ENCODE measurements at regions not wholly inside any gene's neighbourhood (a gene's known extent, or its start where the extent isn't known, plus 50 kb on each side); places are given as distances from the start of the nearest gene placed in this dataset.

DNA sequence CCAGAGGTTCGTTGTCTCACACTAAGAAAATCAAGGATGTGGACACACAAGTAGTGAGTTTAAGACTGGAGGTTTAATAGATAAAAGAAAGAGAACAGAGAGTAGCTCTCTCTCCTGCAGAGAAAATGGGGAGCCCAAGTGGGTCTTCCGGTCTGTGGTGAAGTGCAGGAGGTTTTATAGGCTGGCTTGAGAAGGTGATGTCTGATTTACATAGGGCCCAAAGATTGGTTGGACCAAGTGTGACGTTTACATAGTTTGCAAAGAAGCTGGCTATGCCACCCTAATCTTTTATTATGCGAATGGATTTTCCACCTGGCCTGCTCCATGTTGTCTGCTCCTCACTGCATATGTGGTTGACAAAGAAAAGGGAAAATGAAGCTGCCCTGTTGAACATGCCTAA lies 430.4 kb upstream of the TRIB2 start:
- no peak for ATAC-seq
- Histone ChIP-seq H3K27ac (no peak overlapping the region), H3K9me3 (no peaks in the 10 kb centered on the region), H3K4me2 (no peak overlapping the region), H3K4me3 (no peak overlapping the region), H3K4me1 (no peaks in the 10 kb centered on the region)
- ChIA-PET CTCF (interaction anchor here (1.4 kb wide), 1 partner anchor 32 kb away, joined by 3 read pairs; no protein-coding TSS in a partner anchor), POLR2A (no interaction called here)
- TF ChIP-seq NR3C1 (IDR thresholded peaks at IDR 0.05) (no peak), CBX8 (IDR thresholded peaks at IDR 0.05) (no peak)
- DNase-seq (ENCODE audit: low read depth in 1 of 2, low spot score in 1 of 2), result no peak
- FAIRE-seq, result no peak
- WGBS (ENCODE audit: missing lambda C conversion rate), result 10% methylated on average over 4 of the region's 4 CpGs

DNA sequence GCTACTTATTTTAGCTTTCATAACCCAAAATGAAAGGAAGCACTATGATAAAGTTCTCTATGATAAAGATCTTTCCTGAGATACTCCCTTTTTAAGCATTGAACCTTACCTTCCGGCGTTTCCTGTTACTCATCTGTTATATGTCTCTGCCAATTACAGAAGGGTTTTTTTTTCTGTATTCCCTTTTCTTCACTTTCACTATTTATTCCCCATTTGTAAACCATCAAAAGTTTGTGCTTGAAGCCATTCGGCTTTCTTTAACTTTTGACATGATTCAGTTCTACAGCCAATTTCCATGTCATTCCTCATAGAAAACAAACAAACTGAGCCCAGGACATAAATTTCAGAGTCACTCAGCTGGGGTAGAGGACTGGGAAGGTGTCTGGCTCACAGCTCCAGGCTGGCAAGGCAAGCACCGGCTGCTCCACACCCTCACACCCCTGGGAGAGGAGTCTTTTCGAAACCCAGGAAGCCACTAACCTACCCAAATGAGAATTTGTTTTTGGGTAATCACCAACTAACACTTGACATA lies 429.4 kb upstream of the TRIB2 start:
- Histone ChIP-seq H3K9me3 (no peaks in the 10 kb centered on the region), H3K4me1 (no peaks in the 10 kb centered on the region), H3K4me3 (no peak overlapping the region), H3K27ac (no peak overlapping the region), H3K4me2 (no peak overlapping the region)
- TF ChIP-seq POLR2A (IDR thresholded peaks at IDR 0.05; ENCODE audit: low read length) (no peak), CTCF (IDR thresholded peaks at IDR 0.05) (no peak), EHMT2 (IDR thresholded peaks at IDR 0.05; ENCODE audit: low read depth) (no peak), CBX8 (IDR thresholded peaks at IDR 0.05) (no peak), FOSB (CRISPR knock-in tag; IDR thresholded peaks at IDR 0.05) (no peak), HOXB5 (CRISPR knock-in tag; IDR thresholded peaks at IDR 0.05) (no peak), MAFK (IDR thresholded peaks at IDR 0.05; ENCODE audit: partially characterized antibody) (no peak)
- DNase-seq (ENCODE audit: low read depth in 1 of 2, low spot score in 1 of 2) (no peak), FAIRE-seq (no peak), ATAC-seq (no peak)
- 15% methylated on average over 5 of the region's 5 CpGs for WGBS (ENCODE audit: missing lambda C conversion rate)
- ChIA-PET POLR2A (no interaction called here), CTCF (interaction anchor here (1.4 kb wide), 1 partner anchor 32 kb away, joined by 3 read pairs; no protein-coding TSS in a partner anchor)

DNA sequence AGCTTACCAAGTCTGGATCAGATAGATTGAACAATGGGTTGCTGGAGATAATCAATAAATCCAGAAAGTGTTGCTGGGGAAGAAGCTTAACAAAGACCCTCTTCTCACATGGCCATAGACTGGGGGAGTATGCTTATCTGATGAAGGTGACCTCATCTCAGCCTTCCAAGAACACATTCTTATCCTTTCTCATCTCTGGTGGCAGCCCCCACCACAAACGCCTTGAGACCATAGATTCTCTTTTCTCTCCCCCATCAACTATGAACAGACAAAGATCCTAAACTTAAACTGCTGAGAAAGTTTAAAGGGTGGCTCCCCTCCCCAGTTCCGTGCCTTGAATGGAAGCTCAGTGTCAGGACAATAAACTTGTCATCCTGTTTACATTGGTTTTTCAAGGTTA lies 428.7 kb upstream of the TRIB2 start:
- Histone ChIP-seq H3K27ac (no peak overlapping the region), H3K4me2 (no peak overlapping the region), H3K4me1 (no peaks in the 10 kb centered on the region), H3K4me3 (no peak overlapping the region), H3K9me3 (no peaks in the 10 kb centered on the region)
- 2% methylated on average over 2 of the region's 2 CpGs for WGBS (ENCODE audit: missing lambda C conversion rate)
- ChIA-PET CTCF (interaction anchor here (1.0 to 1.4 kb wide), 2 partner anchors 31 to 362 kb away, joined by 3 read pairs; no protein-coding TSS in a partner anchor), POLR2A (no interaction called here)
- DNase-seq (ENCODE audit: low read depth in 1 of 2, low spot score in 1 of 2) (no peak), FAIRE-seq (no peak), ATAC-seq (no peak)
- TF ChIP-seq PBX3 (IDR thresholded peaks at IDR 0.05) (no peak), HOXB5 (CRISPR knock-in tag; IDR thresholded peaks at IDR 0.05) (no peak), NFE2L2 (conservative IDR thresholded peaks at IDR 0.05; ENCODE audit: low read length) (no peak), SREBF2 (IDR thresholded peaks at IDR 0.05) (no peak), FOSL2 (IDR thresholded peaks at IDR 0.05) (no peak), FOSL2 (CRISPR knock-in tag; IDR thresholded peaks at IDR 0.05) (no peak), KDM1A (IDR thresholded peaks at IDR 0.05; ENCODE audit: low read depth) (no peak), CBX8 (IDR thresholded peaks at IDR 0.05) (no peak), TP53 (CRISPR knock-in tag; IDR thresholded peaks at IDR 0.05) (no peak), MAFK (IDR thresholded peaks at IDR 0.05; ENCODE audit: partially characterized antibody) (no peak), MYC (IDR thresholded peaks at IDR 0.05; ENCODE audit: borderline replicate concordance, low read length) (no peak), ZFP36 (IDR thresholded peaks at IDR 0.05; ENCODE audit: borderline replicate concordance, partially characterized antibody) (no peak), JUN (IDR thresholded peaks at IDR 0.05) (no peak)

GRCh38 chr2:12289120-12289802 lies 427.5 kb upstream of the TRIB2 start:
- ChIA-PET CTCF (interaction anchor here (1.0 kb wide), 1 partner anchor 363 kb away, joined by 3 read pairs; no protein-coding TSS in a partner anchor), POLR2A (no interaction called here)
- no peak overlapping the region for H3K27ac ChIP-seq
- no peaks in the 10 kb centered on the region for H3K9me3 ChIP-seq
- no peak overlapping the region for H3K4me3 ChIP-seq
- TF ChIP-seq RAD21 (conservative IDR thresholded peaks at IDR 0.05 in 1 of 2, IDR thresholded peaks at IDR 0.05 in 1 of 2), result no peak
- peak; percentile 30 for TF ChIP-seq MAFK (IDR thresholded peaks at IDR 0.05; ENCODE audit: partially characterized antibody)
- no peak for TF ChIP-seq GATA3 (IDR thresholded peaks at IDR 0.05; ENCODE audit: borderline replicate concordance)
- TF ChIP-seq, protein P1, sequence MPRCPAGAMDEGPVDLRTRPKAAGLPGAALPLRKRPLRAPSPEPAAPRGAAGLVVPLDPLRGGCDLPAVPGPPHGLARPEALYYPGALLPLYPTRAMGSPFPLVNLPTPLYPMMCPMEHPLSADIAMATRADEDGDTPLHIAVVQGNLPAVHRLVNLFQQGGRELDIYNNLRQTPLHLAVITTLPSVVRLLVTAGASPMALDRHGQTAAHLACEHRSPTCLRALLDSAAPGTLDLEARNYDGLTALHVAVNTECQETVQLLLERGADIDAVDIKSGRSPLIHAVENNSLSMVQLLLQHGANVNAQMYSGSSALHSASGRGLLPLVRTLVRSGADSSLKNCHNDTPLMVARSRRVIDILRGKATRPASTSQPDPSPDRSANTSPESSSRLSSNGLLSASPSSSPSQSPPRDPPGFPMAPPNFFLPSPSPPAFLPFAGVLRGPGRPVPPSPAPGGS (IDR thresholded peaks at IDR 0.05), result no peak
- ATAC-seq, result no peak
- no peak overlapping the region for H3K4me2 ChIP-seq
- 7% methylated on average over 3 of the region's 3 CpGs for WGBS (ENCODE audit: missing lambda C conversion rate)
- FAIRE-seq, result no peak
- H3K4me1 ChIP-seq, result no peaks in the 10 kb centered on the region
- no peak for DNase-seq (ENCODE audit: low read depth in 1 of 2, low spot score in 1 of 2)

Data from A549 (cell line).